Activated B cell treated with CpG ODN at 0.5 μM for 24 hours (primary cell): ENCODE measurements at regions not wholly inside any gene's neighbourhood (a gene's known extent, or its start where the extent isn't known, plus 50 kb on each side); places are given as distances from the start of the nearest gene placed in this dataset.

Experiments used
- ATAC-seq: fragments of 200-7000 bp; cut with Tn5 transposase; one replicate; pipeline ENCODE4 v1.10.0; 2021; ENCODE audit warnings: low read depth, mild to moderate bottlenecking, moderate library complexity
- CTCF ChIA-PET: fragments of 350-600 bp; sonication (Branson Sonifier 250); formaldehyde crosslinking; loops from one replicate; lab custom pipeline; 2021; ENCODE audit warnings: antibody characterized with exemption; lab: Charles Lee
- POLR2A ChIA-PET: fragments of 350-600 bp; sonication (Branson Sonifier 250); formaldehyde crosslinking; loops from one replicate; lab custom pipeline; 2021; ENCODE audit warnings: antibody characterized with exemption; lab: Charles Lee
- DNase-seq: peaks from one replicate; pipeline ENCODE4 v3.0.0; 2022
- H3K27ac Mint-ChIP-seq: one replicate; pipeline ENCODE4 v1.8.0; 2020; ENCODE audit warnings: mixed read lengths
- H3K27me3 Mint-ChIP-seq: one replicate; pipeline ENCODE4 v1.8.0; 2021; ENCODE audit warnings: mixed read lengths
- H3K36me3 Mint-ChIP-seq: one replicate; pipeline ENCODE4 v1.8.0; 2021; ENCODE audit warnings: low read depth, mixed read lengths
- H3K4me1 Mint-ChIP-seq: one replicate; pipeline ENCODE4 v1.8.0; 2021; ENCODE audit warnings: mixed read lengths
- H3K4me3 Mint-ChIP-seq: one replicate; pipeline ENCODE4 v1.8.0; 2020; ENCODE audit warnings: mild to moderate bottlenecking, mixed read lengths
- H3K9me3 Mint-ChIP-seq: one replicate; pipeline ENCODE4 v1.8.0; 2020; ENCODE audit warnings: mixed read lengths
- intact Hi-C: fragments of 100-400 bp; cut with micrococcal nuclease; formaldehyde crosslinking; loops from one replicate; pipeline ENCODE4 v1.15.1; 2024
- TF ChIP-seq, protein P1 (sequence below): fragments of 200-600 bp; IDR thresholded peaks from one replicate; pipeline ENCODE4 v1.8.0; 2022; ENCODE audit warnings: antibody characterized with exemption, mild to moderate bottlenecking

DNA sequence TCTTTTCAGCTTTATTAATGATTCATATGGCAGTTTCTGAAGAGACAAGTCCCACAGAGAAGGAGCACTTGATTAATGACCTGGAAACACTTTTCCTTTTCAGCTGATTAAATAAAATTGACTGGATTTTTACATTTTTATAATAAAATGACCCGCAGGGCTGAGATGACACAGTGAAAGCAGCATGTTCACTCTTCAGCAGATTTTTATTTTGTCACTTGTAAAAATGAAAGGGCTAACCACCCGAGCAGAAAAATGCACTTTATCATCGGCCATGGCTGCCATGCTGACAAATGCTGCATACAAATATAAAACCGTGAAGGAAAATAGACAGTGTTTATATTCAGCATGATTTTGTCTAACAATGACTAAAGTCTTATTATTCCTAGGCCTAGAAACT, 321.6 kb upstream of the ITGA1 start:
- Mint-ChIP-seq H3K27ac (no peak overlapping the region), H3K27me3 (no peaks in the 10 kb centered on the region), H3K4me1 (no peaks in the 10 kb centered on the region), H3K4me3 (no peak overlapping the region), H3K9me3 (peaks cover 3% of the 10 kb centered on the region), H3K36me3 (no peaks in the 10 kb centered on the region)
- CTCF ChIA-PET = no interaction called here
- TF ChIP-seq, protein P1, sequence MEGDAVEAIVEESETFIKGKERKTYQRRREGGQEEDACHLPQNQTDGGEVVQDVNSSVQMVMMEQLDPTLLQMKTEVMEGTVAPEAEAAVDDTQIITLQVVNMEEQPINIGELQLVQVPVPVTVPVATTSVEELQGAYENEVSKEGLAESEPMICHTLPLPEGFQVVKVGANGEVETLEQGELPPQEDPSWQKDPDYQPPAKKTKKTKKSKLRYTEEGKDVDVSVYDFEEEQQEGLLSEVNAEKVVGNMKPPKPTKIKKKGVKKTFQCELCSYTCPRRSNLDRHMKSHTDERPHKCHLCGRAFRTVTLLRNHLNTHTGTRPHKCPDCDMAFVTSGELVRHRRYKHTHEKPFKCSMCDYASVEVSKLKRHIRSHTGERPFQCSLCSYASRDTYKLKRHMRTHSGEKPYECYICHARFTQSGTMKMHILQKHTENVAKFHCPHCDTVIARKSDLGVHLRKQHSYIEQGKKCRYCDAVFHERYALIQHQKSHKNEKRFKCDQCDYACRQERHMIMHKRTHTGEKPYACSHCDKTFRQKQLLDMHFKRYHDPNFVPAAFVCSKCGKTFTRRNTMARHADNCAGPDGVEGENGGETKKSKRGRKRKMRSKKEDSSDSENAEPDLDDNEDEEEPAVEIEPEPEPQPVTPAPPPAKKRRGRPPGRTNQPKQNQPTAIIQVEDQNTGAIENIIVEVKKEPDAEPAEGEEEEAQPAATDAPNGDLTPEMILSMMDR = no peak
- intact Hi-C loops = no loop called here
- POLR2A ChIA-PET = no interaction called here
- DNase-seq (no peak), ATAC-seq (no peak)

DNA sequence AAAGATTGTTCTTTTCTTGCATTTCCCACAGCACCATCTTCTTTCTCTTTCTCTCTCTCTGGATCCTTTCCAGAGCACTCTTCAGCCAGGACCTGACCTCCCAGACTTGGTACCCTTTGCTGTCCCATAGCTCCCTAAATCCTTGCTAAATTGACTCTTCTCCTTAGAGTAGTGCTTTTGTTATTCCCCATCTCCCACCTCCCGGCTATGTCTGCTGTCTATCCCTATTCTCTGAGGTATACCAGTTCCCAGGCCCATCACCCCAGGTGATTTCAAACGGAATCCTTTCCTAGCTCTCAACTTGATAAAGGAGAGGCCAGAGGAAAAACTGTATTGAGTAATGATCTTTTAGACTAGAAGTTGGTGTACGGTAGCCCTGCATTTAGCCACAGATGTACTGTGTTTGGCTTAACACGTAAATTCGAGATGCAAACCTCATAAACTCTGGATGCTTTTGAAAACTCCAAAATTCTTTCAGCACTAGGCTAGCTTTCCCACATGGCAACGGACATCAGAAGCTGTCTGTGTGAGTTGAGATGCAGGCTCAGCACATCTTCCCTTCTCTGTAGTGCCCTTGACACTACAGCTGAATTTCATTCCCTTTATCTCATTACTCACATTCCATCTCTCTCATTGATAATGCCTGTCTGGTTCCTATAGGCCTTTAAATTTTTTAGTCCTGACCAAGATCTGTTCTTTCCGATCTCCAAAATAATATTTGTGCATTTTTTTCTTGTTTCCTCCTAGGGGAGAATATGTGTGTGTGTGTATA, 320.8 kb upstream of the ITGA1 start:
- DNase-seq (no peak), ATAC-seq (no peak)
- intact Hi-C loops = no loop called here
- H3K27ac Mint-ChIP-seq = no peak overlapping the region
- no peaks in the 10 kb centered on the region for H3K36me3 Mint-ChIP-seq
- no peaks in the 10 kb centered on the region for H3K4me1 Mint-ChIP-seq
- no peaks in the 10 kb centered on the region for H3K27me3 Mint-ChIP-seq
- TF ChIP-seq, protein P1 = no peak
- peaks cover 3% of the 10 kb centered on the region for H3K9me3 Mint-ChIP-seq
- CTCF ChIA-PET = no interaction called here
- no peak overlapping the region for H3K4me3 Mint-ChIP-seq
- POLR2A ChIA-PET = no interaction called here

DNA sequence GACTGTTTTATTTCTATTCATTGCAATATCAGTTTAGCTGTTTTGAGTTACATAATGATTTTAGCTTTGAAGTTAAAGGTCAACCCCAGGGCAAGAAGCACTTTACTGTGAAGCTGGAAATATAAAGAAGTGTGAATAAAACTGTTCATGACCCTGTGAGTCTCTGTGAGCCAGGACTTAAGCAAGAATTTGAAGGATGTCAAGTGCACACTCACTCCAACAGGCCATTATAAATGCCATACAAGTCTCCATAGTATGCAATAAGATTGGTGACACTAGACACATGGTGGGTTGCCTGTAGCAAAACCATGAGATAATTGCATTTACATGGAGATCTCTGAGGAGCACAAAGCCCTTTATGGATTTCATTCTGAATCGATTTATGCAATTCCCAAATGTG, 318.7 kb upstream of the ITGA1 start:
- Mint-ChIP-seq H3K4me1 (no peaks in the 10 kb centered on the region), H3K27me3 (no peaks in the 10 kb centered on the region), H3K36me3 (no peaks in the 10 kb centered on the region), H3K27ac (no peak overlapping the region), H3K4me3 (no peak overlapping the region), H3K9me3 (no peaks in the 10 kb centered on the region)
- no peak for ATAC-seq
- ChIA-PET POLR2A (no interaction called here), CTCF (no interaction called here)
- intact Hi-C loops = no loop called here
- no peak for DNase-seq
- TF ChIP-seq, protein P1 = no peak

DNA sequence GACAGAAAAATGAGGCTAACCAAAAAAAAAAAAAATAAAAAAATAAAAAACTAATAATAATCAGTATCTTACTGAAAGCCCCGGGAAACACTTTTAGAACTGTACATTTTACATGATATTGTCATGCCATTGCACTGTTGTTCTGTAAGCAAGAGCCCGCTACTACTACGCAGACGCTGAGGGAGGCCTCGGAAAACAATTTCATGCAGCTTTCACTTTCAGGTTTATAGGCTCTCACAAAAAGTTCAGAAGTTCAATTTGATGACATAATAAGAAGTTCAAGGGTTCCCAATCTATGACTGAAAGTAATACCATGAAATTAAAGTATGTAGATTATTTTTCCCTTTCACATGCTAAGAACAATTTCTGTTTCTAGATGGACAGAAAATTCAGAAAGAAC, 318.3 kb upstream of the ITGA1 start:
- ATAC-seq (no peak), DNase-seq (no peak)
- Mint-ChIP-seq H3K4me3 (no peak overlapping the region), H3K4me1 (no peaks in the 10 kb centered on the region), H3K9me3 (no peaks in the 10 kb centered on the region), H3K27ac (no peak overlapping the region), H3K27me3 (no peaks in the 10 kb centered on the region), H3K36me3 (no peaks in the 10 kb centered on the region)
- CTCF ChIA-PET = no interaction called here
- TF ChIP-seq, protein P1 = no peak
- intact Hi-C loops = no loop called here
- POLR2A ChIA-PET = no interaction called here

DNA sequence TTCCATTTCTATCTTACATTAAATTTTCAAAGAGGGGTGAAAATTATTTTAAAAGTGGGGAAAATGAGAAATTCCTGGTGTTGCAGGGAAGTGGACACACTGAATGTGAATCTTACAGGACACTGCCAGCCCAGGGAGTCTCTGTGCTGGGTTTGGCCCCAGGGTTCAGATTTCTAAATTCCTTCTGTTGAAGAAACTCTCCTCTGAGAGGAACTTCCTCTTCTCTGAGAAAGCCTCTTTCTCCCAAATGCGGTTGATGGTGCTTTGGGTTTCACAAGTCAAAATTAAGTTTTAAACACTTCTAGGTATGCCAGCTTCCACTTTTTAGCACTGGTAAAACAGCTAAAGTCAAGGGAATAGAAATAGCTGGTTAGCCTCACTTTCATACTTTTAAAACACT, 317.9 kb upstream of the ITGA1 start:
- H3K27me3 Mint-ChIP-seq = no peaks in the 10 kb centered on the region
- no peak overlapping the region for H3K27ac Mint-ChIP-seq
- POLR2A ChIA-PET = no interaction called here
- H3K4me1 Mint-ChIP-seq = no peaks in the 10 kb centered on the region
- H3K4me3 Mint-ChIP-seq = no peak overlapping the region
- ATAC-seq (no peak), DNase-seq (no peak)
- intact Hi-C loops = no loop called here
- CTCF ChIA-PET = no interaction called here
- no peaks in the 10 kb centered on the region for H3K36me3 Mint-ChIP-seq
- no peaks in the 10 kb centered on the region for H3K9me3 Mint-ChIP-seq
- TF ChIP-seq, protein P1 = no peak
